ENCODE measurements at regions not wholly inside any gene's neighbourhood (a gene's known extent, or its start where the extent isn't known, plus 50 kb on each side); places are given as distances from the start of the nearest gene placed in this dataset.

- TF ChIP-seq CTCF (IDR thresholded peaks at IDR 0.05), result no peak
- TF ChIP-seq POLR2A (IDR thresholded peaks at IDR 0.05), result no peak
These were observed 136.2 kb upstream of the ARHGAP28 start for GRCh38 chr18:6593142-6593885.
